ENCODE measurements at regions not wholly inside any gene's neighbourhood (a gene's known extent, or its start where the extent isn't known, plus 50 kb on each side); places are given as distances from the start of the nearest gene placed in this dataset.

DNA sequence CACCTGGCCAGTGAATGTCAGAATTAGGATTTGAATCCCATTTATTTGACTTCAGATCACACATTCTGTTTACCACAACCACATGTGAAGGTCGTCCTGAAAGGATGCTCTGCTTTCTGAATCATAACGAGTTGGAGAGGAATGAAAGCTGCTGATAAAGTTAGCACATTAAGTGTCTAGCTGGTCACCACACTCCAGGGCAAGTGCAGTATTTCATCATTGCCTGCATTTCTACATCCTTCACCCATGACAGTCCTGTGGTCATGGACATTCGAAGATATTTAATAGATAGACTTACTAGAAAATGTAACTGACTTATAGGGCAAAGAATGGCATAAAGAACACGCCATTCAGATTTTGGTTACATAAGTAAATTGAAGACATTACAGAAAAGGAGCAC is 52.7 kb upstream of the ST6GALNAC3 start:
- H3K4me3 ChIP-seq (ENCODE audit: low read depth, low read length), result no peak overlapping the region
- TF ChIP-seq, protein P1, sequence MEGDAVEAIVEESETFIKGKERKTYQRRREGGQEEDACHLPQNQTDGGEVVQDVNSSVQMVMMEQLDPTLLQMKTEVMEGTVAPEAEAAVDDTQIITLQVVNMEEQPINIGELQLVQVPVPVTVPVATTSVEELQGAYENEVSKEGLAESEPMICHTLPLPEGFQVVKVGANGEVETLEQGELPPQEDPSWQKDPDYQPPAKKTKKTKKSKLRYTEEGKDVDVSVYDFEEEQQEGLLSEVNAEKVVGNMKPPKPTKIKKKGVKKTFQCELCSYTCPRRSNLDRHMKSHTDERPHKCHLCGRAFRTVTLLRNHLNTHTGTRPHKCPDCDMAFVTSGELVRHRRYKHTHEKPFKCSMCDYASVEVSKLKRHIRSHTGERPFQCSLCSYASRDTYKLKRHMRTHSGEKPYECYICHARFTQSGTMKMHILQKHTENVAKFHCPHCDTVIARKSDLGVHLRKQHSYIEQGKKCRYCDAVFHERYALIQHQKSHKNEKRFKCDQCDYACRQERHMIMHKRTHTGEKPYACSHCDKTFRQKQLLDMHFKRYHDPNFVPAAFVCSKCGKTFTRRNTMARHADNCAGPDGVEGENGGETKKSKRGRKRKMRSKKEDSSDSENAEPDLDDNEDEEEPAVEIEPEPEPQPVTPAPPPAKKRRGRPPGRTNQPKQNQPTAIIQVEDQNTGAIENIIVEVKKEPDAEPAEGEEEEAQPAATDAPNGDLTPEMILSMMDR (IDR thresholded peaks at IDR 0.05; ENCODE audit: insufficient read depth, low read length, missing control alignments), result no peak
- no peak for DNase-seq (ENCODE audit: low read depth, low spot score)
- POLR2A ChIA-PET, result no interaction called here
- CTCF ChIA-PET, result no interaction called here

DNA sequence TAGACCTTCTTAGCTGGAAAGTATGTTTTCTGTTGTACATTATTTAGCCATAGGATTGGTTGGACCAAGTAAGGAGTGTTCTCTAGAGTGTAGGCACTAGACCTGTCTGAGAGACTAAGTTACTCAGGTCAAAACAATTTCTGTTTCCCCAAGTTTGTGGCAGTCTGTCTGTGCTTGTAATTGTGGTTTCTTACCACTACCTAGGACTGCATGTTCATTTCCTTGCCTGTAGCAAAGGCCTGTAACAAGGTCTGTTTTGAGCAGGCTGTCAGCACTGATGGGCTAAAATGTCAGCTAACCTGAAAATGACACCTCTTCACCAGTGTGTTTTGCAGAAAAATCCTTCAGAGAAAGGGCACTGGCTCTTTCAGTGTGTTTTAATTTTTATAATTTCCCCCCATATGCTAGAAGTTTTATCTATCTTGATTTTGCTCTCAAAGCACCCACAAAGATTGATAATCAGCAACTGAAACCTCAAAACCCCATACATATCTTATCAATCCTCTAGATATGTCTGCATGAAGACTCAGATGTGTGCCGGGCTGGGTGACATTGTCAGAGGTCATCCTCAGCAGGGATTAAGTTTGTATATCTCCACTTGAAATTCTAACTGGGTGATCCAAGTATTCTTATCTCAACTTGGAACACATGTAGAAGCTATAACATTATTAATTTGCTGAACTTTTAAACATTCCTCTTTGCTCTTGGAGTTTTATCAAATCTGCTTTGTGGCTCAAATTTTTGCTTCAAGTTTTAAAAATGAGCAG is 50.7 kb upstream of the ST6GALNAC3 start:
- CTCF ChIA-PET, result no interaction called here
- no peak overlapping the region for H3K4me3 ChIP-seq (ENCODE audit: low read depth, low read length)
- POLR2A ChIA-PET, result no interaction called here
- DNase-seq (ENCODE audit: low read depth, low spot score), result no peak
- TF ChIP-seq, protein P1 (IDR thresholded peaks at IDR 0.05; ENCODE audit: insufficient read depth, low read length, missing control alignments), result no peak

All from AG04449 (cell line).